Fibroblast of lung (primary cell): ENCODE measurements at regions not wholly inside any gene's neighbourhood (a gene's known extent, or its start where the extent isn't known, plus 50 kb on each side); places are given as distances from the start of the nearest gene placed in this dataset.

Source experiments
- DNase-seq, 2 donors: peaks; one replicate each; pipeline versions ENCODE4 v3.0.0 to v3.0.0-alpha.2; 2010; ENCODE audit warnings: low read depth in 2 of 2
- H2AFZ ChIP-seq: 2 replicates; pipeline ENCODE4 v1.5.1; 2012; ENCODE audit warnings: low read length, control low read depth, inconsistent platforms
- H3K27ac ChIP-seq: 2 replicates; pipeline ENCODE4 v1.5.1; 2011; ENCODE audit warnings: low read length, control low read depth; ENCODE audit not compliant: insufficient read depth
- H3K27me3 ChIP-seq: 2 replicates; pipeline ENCODE4 v1.5.1; 2011; ENCODE audit warnings: mild to moderate bottlenecking, low read length; ENCODE audit not compliant: control insufficient read depth, insufficient read depth
- H3K36me3 ChIP-seq: 2 replicates; pipeline ENCODE4 v1.5.1; 2011; ENCODE audit warnings: low read length; ENCODE audit not compliant: control insufficient read depth, insufficient read depth
- H3K4me1 ChIP-seq: 2 replicates; pipeline ENCODE4 v1.5.1; 2011; ENCODE audit warnings: low read length; ENCODE audit not compliant: control insufficient read depth, insufficient read depth; ENCODE audit errors: extremely low read depth
- H3K4me2 ChIP-seq: 2 replicates; pipeline ENCODE4 v1.5.1; 2011; ENCODE audit warnings: low read length, control low read depth; ENCODE audit not compliant: insufficient read depth; ENCODE audit errors: extremely low read depth
- H3K4me3 ChIP-seq, 4 experiments: fragments of 200-600 bp in 1 of 4; sonication (generic) in 1 of 4; replicated peaks in 1 of 4; 2 replicates each; pipeline ENCODE4 v1.5.1; 2011 to 2016; ENCODE audit warnings: low read length in 4 of 4, low read depth in 3 of 4, mild to moderate bottlenecking in 3 of 4, control low read depth in 2 of 4, inconsistent platforms in 1 of 4, mixed read lengths in 1 of 4; ENCODE audit not compliant: insufficient read depth in 1 of 4; ENCODE audit errors: control extremely low read depth in 1 of 4
- H3K79me2 ChIP-seq: 2 replicates; pipeline ENCODE4 v1.5.1; 2012; ENCODE audit warnings: mild to moderate bottlenecking, low read length, inconsistent platforms; ENCODE audit not compliant: control insufficient read depth, insufficient read depth
- H3K9ac ChIP-seq: 2 replicates; pipeline ENCODE4 v1.5.1; 2011; ENCODE audit warnings: mild to moderate bottlenecking, low read length, control low read depth; ENCODE audit not compliant: insufficient read depth
- H3K9me3 ChIP-seq: 2 replicates; pipeline ENCODE4 v1.5.1; 2012; ENCODE audit warnings: low read depth, low read length; ENCODE audit not compliant: control insufficient read depth, insufficient read depth
- H4K20me1 ChIP-seq: 2 replicates; pipeline ENCODE4 v1.5.1; 2011; ENCODE audit warnings: low read length; ENCODE audit not compliant: control insufficient read depth, insufficient read depth; ENCODE audit errors: extremely low read depth
- EZH2 ChIP-seq: IDR thresholded peaks from 2 replicates; pipeline ENCODE4 v1.5.1; 2012; ENCODE audit warnings: low read length, control low read depth, mild to moderate bottlenecking; ENCODE audit errors: missing control alignments
- TF ChIP-seq, protein P1 (sequence below), 2 donors: IDR thresholded peaks in 1 of 2; conservative IDR thresholded peaks in 1 of 2; 1 replicate in 1 of 2; 2 replicates in 1 of 2; pipeline ENCODE4 v1.5.1; 2011 to 2012; ENCODE audit warnings: low read length in 2 of 2, control low read depth in 1 of 2, inconsistent platforms in 1 of 2, low read depth in 1 of 2, mild to moderate bottlenecking in 1 of 2

DNA sequence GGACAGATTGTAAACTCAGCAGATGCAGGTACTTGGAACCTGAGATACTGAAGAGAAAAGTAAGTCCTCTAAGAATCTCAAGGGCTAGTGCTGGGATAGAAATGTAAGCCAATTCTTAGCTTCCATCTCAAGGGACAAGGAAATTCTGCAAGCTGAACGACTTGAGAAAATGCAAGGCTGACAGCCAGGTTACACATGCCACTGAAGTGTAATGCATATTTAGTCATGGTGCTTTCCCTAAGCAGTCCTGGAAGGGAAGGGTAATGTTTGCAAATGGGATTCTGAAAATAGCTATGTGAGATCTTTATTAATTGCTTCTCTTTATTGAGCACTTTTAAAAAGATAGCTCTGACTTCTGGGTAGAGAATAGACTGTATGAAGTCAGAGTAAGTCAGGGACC is 402.7 kb upstream of the SEL1L start:
- H3K27ac ChIP-seq: no peak overlapping the region
- no peak overlapping the region for H3K9ac ChIP-seq
- no peaks in the 10 kb centered on the region for H3K27me3 ChIP-seq
- H2AFZ ChIP-seq: no peak overlapping the region
- H4K20me1 ChIP-seq: no peaks in the 10 kb centered on the region
- DNase-seq: no peak
- no peak for TF ChIP-seq EZH2
- TF ChIP-seq, protein P1, sequence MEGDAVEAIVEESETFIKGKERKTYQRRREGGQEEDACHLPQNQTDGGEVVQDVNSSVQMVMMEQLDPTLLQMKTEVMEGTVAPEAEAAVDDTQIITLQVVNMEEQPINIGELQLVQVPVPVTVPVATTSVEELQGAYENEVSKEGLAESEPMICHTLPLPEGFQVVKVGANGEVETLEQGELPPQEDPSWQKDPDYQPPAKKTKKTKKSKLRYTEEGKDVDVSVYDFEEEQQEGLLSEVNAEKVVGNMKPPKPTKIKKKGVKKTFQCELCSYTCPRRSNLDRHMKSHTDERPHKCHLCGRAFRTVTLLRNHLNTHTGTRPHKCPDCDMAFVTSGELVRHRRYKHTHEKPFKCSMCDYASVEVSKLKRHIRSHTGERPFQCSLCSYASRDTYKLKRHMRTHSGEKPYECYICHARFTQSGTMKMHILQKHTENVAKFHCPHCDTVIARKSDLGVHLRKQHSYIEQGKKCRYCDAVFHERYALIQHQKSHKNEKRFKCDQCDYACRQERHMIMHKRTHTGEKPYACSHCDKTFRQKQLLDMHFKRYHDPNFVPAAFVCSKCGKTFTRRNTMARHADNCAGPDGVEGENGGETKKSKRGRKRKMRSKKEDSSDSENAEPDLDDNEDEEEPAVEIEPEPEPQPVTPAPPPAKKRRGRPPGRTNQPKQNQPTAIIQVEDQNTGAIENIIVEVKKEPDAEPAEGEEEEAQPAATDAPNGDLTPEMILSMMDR (conservative IDR thresholded peaks at IDR 0.05 in 1 of 2, IDR thresholded peaks at IDR 0.05 in 1 of 2; ENCODE audit: low read depth in 1 of 2, low read length in 2 of 2): no peak
- no peak overlapping the region for H3K4me3 ChIP-seq
- H3K9me3 ChIP-seq: no peaks in the 10 kb centered on the region
- H3K4me1 ChIP-seq: no peaks in the 10 kb centered on the region
- H3K79me2 ChIP-seq: no peaks in the 10 kb centered on the region
- H3K36me3 ChIP-seq: no peaks in the 10 kb centered on the region
- no peak overlapping the region for H3K4me2 ChIP-seq

DNA sequence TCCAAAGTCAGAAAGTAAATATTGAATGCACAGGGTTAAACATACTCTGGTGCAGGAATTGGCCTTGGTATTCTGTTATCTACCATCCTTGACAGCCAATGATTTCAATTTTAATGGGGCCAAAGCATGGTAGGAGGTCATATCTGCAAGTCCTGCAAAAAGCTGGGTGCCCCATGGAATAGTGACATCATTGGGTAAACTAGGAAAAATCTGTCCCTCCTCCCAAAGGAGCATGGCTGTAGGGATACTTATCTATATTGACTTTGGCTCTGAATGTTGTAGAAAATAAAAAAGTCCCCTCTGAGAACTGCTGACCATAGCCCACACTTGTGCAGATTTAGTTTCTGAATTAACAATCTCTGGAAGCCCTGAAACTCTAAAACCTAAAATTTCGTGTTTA is 403.2 kb upstream of the SEL1L start:
- Histone ChIP-seq H3K4me3 (no peak overlapping the region), H3K27me3 (no peaks in the 10 kb centered on the region), H3K27ac (no peak overlapping the region), H3K4me2 (no peak overlapping the region), H4K20me1 (no peaks in the 10 kb centered on the region), H3K36me3 (no peaks in the 10 kb centered on the region), H3K9me3 (no peaks in the 10 kb centered on the region), H3K9ac (no peak overlapping the region), H3K4me1 (no peaks in the 10 kb centered on the region), H3K79me2 (no peaks in the 10 kb centered on the region), H2AFZ (no peak overlapping the region)
- TF ChIP-seq, protein P1 (conservative IDR thresholded peaks at IDR 0.05 in 1 of 2, IDR thresholded peaks at IDR 0.05 in 1 of 2; ENCODE audit: low read depth in 1 of 2, low read length in 2 of 2): no peak
- TF ChIP-seq EZH2: no peak
- no peak for DNase-seq

DNA sequence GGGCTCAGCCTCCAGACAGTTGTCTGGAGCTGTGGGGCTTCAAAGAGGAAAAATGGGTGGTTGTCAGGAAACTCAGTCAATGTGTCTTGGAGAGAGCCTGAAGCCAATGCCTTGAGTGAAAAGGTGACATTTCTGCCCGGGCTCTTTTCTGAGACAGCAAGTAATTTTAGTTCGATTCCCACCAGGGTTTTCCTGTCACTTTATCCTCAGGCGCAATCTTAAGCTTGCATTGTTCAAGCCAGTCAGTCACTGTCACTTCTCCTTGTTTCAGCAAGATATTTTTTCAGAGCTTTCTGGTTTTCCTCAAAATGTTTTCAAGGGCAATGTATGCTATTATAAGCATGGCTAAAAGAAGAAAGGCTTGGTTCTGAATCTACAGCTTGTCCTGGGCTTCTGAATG is 404.7 kb upstream of the SEL1L start:
- Histone ChIP-seq H3K9me3 (no peaks in the 10 kb centered on the region), H4K20me1 (no peaks in the 10 kb centered on the region), H3K4me2 (no peak overlapping the region), H3K4me1 (no peaks in the 10 kb centered on the region), H2AFZ (no peak overlapping the region), H3K27me3 (no peaks in the 10 kb centered on the region), H3K9ac (no peak overlapping the region), H3K27ac (no peak overlapping the region), H3K79me2 (no peaks in the 10 kb centered on the region), H3K4me3 (no peak overlapping the region), H3K36me3 (no peaks in the 10 kb centered on the region)
- no peak for DNase-seq
- no peak for TF ChIP-seq EZH2
- TF ChIP-seq, protein P1 (conservative IDR thresholded peaks at IDR 0.05 in 1 of 2, IDR thresholded peaks at IDR 0.05 in 1 of 2; ENCODE audit: low read depth in 1 of 2, low read length in 2 of 2): no peak
